GM12874 (cell line): ENCODE measurements at regions not wholly inside any gene's neighbourhood (a gene's known extent, or its start where the extent isn't known, plus 50 kb on each side); places are given as distances from the start of the nearest gene placed in this dataset.

Source experiments
- TF ChIP-seq, protein P1 (sequence below): IDR thresholded peaks from 2 replicates; pipeline ENCODE4 v1.5.1; 2011; ENCODE audit warnings: low read depth, mild to moderate bottlenecking, control low read depth, low read length, moderate library complexity; ENCODE audit not compliant: insufficient read depth

DNA sequence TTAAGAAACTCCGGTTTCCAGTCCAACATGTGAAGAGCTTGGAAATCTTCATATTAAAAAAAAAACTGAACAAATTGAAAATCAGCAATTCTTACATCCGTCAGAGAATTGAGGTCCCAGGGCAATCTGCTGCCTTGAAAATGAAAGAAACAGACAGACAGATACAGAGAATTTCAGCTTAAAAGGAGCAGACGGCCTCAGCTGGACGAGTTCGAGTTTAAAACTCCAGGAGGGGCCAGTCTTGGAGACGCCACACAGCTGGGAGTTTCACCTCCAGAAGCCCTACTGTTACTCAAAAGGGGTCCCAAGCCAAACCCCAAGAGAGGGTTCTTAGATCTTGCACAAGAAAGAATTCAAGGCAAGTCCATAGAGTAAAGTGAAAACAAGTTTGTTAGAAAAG is 226.5 kb upstream of the ARL4C start:
- TF ChIP-seq, protein P1, sequence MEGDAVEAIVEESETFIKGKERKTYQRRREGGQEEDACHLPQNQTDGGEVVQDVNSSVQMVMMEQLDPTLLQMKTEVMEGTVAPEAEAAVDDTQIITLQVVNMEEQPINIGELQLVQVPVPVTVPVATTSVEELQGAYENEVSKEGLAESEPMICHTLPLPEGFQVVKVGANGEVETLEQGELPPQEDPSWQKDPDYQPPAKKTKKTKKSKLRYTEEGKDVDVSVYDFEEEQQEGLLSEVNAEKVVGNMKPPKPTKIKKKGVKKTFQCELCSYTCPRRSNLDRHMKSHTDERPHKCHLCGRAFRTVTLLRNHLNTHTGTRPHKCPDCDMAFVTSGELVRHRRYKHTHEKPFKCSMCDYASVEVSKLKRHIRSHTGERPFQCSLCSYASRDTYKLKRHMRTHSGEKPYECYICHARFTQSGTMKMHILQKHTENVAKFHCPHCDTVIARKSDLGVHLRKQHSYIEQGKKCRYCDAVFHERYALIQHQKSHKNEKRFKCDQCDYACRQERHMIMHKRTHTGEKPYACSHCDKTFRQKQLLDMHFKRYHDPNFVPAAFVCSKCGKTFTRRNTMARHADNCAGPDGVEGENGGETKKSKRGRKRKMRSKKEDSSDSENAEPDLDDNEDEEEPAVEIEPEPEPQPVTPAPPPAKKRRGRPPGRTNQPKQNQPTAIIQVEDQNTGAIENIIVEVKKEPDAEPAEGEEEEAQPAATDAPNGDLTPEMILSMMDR = no peak

DNA sequence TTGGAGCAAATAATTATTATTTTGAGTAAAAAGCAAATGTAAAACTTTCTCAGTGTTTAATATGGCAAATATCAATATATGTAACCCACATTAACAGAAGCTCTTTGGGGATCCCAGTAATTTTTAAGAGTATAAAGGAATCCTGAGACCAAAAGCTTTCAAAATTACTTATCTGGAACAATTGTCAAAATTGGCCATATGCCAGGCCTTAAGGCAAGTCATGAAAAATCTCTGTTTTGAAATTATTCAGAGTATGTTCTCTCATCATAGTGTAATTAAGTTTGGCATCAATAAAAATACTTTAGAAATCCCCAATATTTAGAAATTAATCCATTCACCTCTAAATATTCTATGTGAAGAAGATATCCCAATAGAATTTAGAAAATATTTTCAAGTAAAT is 225.3 kb upstream of the ARL4C start:
- TF ChIP-seq, protein P1 = no peak

DNA sequence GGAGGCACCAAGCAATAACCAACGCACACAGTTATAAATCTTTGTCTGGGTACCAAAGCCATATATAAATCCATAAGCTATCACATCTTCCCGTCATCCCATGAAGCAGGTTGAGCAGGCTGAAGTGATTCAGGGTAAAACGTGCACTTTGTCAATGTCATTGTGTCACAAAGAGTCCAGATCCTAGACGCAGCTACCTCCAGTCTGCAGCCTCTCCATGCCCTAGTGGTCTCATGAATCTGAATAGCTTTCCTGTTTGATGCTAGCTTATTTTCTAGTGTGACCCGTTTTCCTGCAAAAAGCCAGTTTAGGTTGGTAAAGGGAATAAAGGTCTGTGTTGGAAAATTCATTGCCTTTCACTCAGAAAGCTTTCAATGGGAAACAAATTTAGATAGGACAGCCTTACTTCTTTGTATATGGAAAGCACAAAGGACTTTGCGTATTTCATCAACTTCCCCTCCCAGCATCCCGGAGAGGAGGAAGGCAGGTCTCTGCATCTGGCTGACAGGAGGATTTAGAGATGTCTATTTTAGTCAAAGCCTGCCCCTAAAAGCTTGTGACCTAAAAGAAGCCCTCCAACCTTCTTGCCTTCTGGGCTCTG is 222.3 kb upstream of the ARL4C start:
- TF ChIP-seq, protein P1 = no peak

DNA sequence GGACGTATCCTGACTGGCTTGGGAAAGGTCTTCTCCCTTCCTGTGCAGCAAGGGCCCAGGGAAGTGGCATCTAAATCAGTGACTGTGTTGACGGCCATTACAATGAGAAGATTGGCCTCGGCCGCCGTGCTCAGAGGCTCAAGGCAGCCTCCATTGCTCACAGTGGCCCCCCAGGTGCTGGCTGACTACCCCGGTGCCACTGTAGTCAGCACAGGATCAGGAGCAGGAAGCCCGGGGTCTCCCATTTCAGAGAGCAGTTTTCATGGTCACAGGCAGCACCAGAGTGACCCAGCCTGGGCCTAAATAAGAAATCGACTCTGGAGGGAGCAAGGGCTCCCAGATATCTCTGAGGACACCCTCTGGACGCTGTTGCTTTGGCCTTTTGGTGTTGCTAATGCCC is 219.4 kb upstream of the ARL4C start:
- TF ChIP-seq, protein P1 = no peak

DNA sequence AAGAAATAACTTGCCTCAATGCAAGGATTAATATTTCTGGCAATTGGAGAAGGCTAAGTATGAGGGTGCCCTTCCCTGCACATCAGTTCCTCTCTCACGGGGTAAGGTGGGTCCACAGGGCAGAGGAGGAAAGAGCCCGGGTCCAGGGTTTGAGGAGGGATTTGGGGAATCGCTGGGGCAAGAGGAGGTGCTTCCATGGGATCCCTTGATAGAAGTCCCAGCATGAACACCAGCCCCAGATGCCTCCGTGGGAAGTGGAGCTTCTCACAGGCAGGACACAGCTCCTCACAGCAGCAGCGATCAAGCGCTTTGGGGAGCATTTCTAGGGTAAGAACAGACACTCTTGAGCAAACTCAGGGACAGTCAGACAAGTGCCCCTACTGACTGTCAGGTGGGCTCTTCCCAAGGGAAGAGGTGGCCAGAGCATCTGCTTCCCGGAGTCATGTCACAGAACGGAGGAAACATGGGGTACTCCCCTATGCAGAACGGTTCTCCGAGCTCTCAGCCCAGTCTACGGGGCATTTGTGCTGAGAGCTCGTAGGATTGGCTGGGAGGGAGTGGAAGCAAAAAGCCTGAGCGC is 218.9 kb upstream of the ARL4C start:
- TF ChIP-seq, protein P1 = no peak

DNA sequence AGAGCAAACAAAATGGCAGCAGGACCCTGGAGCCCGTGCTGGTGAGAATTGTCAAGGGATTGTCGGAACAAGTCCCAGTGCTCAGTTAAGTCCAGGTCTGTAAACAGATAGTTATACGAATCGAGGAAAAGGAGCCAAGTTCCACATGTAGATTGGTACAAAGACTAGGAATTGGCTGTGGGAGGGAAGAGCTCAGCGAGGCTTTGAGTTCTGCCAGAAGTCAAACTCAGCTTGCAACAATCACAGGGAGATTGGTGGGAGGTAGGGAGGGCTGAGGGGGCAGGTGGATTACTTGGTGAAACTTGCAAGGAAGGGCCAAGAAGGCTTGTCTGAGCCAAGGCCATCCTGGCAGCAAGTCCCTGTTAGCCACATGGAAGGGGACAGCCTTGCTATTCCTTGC is 217.8 kb upstream of the ARL4C start:
- TF ChIP-seq, protein P1 = no peak

DNA sequence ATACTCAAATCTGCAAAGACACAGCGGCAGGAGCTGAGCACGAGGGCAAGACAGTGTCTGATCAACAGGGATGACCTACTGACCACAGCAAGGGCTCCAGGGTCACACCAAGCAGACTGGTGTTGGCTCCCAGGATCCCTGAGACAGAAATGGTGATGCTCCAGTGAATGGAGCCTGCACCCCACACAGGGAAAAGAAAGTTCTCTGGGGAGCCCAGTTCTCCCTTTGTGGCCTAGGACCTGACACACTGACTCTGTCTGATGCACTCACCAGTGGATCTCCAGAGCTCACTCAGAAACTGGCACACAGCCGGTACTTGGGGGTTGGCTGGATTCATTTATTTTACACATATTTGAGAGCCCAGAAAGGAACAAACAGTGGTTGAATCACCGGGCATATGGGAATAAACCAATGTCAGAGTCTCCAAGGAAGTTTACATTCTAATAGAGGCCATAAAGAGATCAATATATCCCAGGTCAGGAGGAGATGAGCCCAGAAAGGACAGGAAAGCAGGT is 215.6 kb upstream of the ARL4C start:
- TF ChIP-seq, protein P1 = no peak
